ENCODE measurements at regions not wholly inside any gene's neighbourhood (a gene's known extent, or its start where the extent isn't known, plus 50 kb on each side); places are given as distances from the start of the nearest gene placed in this dataset.

GRCh38 chr9:108688051-108688450 lies 167.7 kb downstream of the ACTL7B start:
- Histone ChIP-seq H3K9me3 (peaks cover 6 to 21% of the 10 kb centered on the region in 2 donors), H3K36me3 (no peaks in the 10 kb centered on the region), H3K4me1 (no peaks in the 10 kb centered on the region), H3K27ac (no peak overlapping the region), H3K4me3 (no peak overlapping the region), H3K27me3 (no peaks in the 10 kb centered on the region)
- TF ChIP-seq, protein P1, sequence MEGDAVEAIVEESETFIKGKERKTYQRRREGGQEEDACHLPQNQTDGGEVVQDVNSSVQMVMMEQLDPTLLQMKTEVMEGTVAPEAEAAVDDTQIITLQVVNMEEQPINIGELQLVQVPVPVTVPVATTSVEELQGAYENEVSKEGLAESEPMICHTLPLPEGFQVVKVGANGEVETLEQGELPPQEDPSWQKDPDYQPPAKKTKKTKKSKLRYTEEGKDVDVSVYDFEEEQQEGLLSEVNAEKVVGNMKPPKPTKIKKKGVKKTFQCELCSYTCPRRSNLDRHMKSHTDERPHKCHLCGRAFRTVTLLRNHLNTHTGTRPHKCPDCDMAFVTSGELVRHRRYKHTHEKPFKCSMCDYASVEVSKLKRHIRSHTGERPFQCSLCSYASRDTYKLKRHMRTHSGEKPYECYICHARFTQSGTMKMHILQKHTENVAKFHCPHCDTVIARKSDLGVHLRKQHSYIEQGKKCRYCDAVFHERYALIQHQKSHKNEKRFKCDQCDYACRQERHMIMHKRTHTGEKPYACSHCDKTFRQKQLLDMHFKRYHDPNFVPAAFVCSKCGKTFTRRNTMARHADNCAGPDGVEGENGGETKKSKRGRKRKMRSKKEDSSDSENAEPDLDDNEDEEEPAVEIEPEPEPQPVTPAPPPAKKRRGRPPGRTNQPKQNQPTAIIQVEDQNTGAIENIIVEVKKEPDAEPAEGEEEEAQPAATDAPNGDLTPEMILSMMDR (IDR thresholded peaks at IDR 0.05), result no peak
- peak; percentile 1 for DNase-seq (ENCODE audit: low spot score)

GRCh38 chr9:108687006-108687987 lies 168.5 kb downstream of the ACTL7B start:
- TF ChIP-seq, protein P1 (IDR thresholded peaks at IDR 0.05), result no peak
- peak; percentile 5 for DNase-seq (ENCODE audit: low spot score)
- Histone ChIP-seq H3K4me1 (no peaks in the 10 kb centered on the region), H3K27me3 (no peaks in the 10 kb centered on the region), H3K27ac (no peak overlapping the region), H3K9me3 (peaks cover 6 to 21% of the 10 kb centered on the region in 2 donors), H3K36me3 (no peaks in the 10 kb centered on the region), H3K4me3 (no peak overlapping the region)

GRCh38 chr9:108684288-108685025 lies 171.3 kb downstream of the ACTL7B start:
- H3K4me1 ChIP-seq, result no peaks in the 10 kb centered on the region
- no peaks in the 10 kb centered on the region for H3K27me3 ChIP-seq
- TF ChIP-seq, protein P1 (IDR thresholded peaks at IDR 0.05), result no peak
- peaks cover 6 to 19% of the 10 kb centered on the region in 2 donors for H3K9me3 ChIP-seq
- H3K36me3 ChIP-seq, result no peaks in the 10 kb centered on the region
- DNase-seq (ENCODE audit: low spot score), result peak; percentile 9
- H3K4me3 ChIP-seq, result no peak overlapping the region
- H3K27ac ChIP-seq, result no peak overlapping the region

DNA sequence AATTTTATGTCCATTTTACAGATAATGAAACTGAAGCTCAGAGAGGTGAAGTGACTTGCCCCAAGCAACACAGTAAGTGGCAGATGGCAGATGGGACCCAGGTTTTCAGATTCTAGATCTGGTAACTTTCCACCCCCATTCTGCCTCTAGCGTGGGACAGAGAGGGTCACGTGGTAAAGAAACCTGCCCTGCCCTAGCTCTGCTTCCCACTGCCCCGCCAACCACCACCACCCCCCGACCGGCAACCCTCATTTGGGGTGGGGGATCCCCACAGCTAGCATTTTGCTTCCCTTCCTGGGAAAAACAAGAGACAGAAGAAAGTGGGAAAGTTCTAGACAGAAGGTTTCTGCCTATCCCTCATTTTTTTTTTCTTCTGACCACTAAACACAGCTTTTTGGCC lies 172.5 kb downstream of the ACTL7B start:
- DNase-seq (ENCODE audit: low spot score), result peak; percentile 9
- H3K4me1 ChIP-seq, result no peaks in the 10 kb centered on the region

GRCh38 chr9:108681851-108682590 lies 173.8 kb downstream of the ACTL7B start:
- TF ChIP-seq, protein P1 (IDR thresholded peaks at IDR 0.05), result no peak
- no peak for DNase-seq (ENCODE audit: low spot score)
- H3K4me3 ChIP-seq, result no peak overlapping the region
- H3K27ac ChIP-seq, result no peak overlapping the region
- no peaks in the 10 kb centered on the region for H3K4me1 ChIP-seq
- peaks cover 6 to 12% of the 10 kb centered on the region in 2 donors for H3K9me3 ChIP-seq
- no peaks in the 10 kb centered on the region for H3K27me3 ChIP-seq
- H3K36me3 ChIP-seq, result no peaks in the 10 kb centered on the region

More for the DNA sequence above, 172.5 kb downstream of the ACTL7B start:
- Histone ChIP-seq H3K27ac (no peak overlapping the region), H3K4me3 (no peak overlapping the region), H3K27me3 (no peaks in the 10 kb centered on the region), H3K9me3 (peaks cover 6 to 13% of the 10 kb centered on the region in 2 donors), H3K36me3 (no peaks in the 10 kb centered on the region)
- TF ChIP-seq, protein P1 (IDR thresholded peaks at IDR 0.05), result no peak
